ENCODE measurements at regions not wholly inside any gene's neighbourhood (a gene's known extent, or its start where the extent isn't known, plus 50 kb on each side); places are given as distances from the start of the nearest gene placed in this dataset.
A peak's percentile ranks its signal among the peaks of the same experiment; 100 is the strongest.

DNA sequence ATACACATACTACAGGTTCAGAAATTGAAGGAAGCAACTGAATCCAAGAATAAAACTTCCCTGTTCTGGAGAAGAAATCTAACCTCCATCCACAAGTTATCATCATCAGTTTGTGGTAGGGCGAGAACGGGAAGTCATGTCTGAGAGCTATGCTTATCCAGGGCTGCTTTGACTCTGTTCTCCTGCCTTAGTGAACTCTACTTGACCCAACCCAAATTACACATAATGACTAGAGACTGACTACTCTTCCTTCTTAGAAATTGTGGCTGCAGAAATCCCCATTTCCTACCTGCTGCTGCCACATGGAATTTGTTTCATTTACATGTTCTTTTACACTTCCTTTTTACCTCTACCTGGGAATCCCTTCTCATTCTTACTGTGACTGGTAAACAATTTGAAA is 1102.6 kb upstream of the PIK3C3 start:
- TF ChIP-seq, protein P1, sequence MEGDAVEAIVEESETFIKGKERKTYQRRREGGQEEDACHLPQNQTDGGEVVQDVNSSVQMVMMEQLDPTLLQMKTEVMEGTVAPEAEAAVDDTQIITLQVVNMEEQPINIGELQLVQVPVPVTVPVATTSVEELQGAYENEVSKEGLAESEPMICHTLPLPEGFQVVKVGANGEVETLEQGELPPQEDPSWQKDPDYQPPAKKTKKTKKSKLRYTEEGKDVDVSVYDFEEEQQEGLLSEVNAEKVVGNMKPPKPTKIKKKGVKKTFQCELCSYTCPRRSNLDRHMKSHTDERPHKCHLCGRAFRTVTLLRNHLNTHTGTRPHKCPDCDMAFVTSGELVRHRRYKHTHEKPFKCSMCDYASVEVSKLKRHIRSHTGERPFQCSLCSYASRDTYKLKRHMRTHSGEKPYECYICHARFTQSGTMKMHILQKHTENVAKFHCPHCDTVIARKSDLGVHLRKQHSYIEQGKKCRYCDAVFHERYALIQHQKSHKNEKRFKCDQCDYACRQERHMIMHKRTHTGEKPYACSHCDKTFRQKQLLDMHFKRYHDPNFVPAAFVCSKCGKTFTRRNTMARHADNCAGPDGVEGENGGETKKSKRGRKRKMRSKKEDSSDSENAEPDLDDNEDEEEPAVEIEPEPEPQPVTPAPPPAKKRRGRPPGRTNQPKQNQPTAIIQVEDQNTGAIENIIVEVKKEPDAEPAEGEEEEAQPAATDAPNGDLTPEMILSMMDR (IDR thresholded peaks at IDR 0.05; ENCODE audit: insufficient read depth, low read depth, low read length), result no peak
- DNase-seq (ENCODE audit: low read depth), result no peak
- no peak overlapping the region for H3K4me3 ChIP-seq (ENCODE audit: low read depth, low read length)

DNA sequence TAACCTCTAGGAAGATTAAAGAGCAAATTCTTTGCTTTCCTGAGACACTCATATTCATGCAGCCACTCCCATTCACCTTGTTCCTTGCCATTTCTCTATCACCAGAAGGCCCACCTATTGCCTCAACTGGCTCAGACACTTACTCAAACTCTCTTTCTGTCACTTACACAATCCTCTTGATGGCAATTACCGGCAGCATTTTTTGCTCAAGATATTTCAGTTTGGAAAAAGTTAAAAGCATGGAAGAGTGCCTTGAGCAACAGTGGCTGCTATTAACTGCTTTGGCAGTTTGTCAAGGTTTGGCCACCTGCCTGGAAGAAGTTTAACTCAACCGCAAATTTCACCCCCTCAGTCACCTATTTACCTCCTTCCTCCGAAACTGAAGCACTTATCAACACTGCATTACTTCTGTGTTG is 1104.0 kb upstream of the PIK3C3 start:
- DNase-seq (ENCODE audit: low read depth), result peak; percentile 25
- TF ChIP-seq, protein P1 (IDR thresholded peaks at IDR 0.05; ENCODE audit: insufficient read depth, low read depth, low read length), result no peak
- no peak overlapping the region for H3K4me3 ChIP-seq (ENCODE audit: low read depth, low read length)

DNA sequence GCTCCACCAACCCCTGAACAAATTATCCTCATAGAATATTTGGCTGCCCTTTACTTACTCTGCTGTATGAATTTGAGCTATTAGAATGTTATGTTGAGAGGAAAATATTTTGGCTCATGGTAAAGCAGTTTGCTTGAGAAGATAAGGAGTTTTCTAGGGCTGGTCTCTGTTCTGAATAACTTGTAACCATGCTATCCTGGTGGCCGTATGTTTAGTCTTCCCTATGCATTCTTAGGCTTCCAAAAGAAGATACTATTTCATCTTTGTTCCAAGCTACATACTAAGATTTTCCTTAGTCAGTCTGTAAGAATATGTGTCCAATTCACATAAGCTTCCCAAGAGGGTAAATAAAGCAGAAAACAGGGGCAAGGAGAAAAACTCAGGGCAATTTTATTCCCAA is 1105.1 kb upstream of the PIK3C3 start:
- TF ChIP-seq, protein P1 (IDR thresholded peaks at IDR 0.05; ENCODE audit: insufficient read depth, low read depth, low read length), result no peak
- no peak for DNase-seq (ENCODE audit: low read depth)
- no peak overlapping the region for H3K4me3 ChIP-seq (ENCODE audit: low read depth, low read length)

DNA sequence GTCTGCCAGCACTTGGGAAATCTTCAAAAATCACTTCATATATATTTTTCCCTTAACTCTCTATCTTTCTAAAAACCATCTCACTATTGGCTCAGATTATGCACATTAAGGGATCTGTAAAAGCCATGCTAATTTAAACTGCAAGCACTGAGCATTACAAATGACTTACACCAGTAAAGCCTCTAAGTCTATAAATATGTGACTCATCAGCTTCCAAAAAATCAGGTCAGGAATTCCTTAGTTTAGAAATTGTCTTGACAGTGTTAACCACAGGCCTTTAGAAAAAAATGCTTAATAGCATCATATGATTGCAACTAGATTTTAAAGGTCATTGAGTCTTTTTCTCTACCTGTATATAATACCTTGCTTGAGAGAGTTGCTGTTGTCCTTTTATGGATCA is 1113.6 kb upstream of the PIK3C3 start:
- no peak overlapping the region for H3K4me3 ChIP-seq (ENCODE audit: low read depth, low read length)
- TF ChIP-seq, protein P1 (IDR thresholded peaks at IDR 0.05; ENCODE audit: insufficient read depth, low read depth, low read length), result no peak
- peak; percentile 71 for DNase-seq (ENCODE audit: low read depth)

DNA sequence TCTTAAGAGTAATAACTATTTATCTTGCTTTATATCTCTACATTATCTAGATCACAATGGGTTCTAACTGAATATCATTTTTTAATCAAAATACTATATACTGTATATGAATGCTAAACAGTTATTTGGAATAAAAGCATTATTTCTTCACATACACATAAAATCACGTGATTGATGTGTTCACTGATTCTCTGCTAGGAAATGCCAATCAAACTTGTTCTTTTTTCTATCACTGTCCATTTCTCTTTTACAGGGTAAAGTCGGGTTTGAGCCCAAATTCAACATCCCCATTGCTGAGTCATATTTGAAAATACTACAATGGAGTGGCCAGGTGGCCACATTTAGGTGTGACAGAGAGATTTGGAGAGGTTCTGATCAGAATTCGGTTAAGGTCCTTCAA is 1114.0 kb upstream of the PIK3C3 start:
- TF ChIP-seq, protein P1 (IDR thresholded peaks at IDR 0.05; ENCODE audit: insufficient read depth, low read depth, low read length), result no peak
- no peak overlapping the region for H3K4me3 ChIP-seq (ENCODE audit: low read depth, low read length)
- no peak for DNase-seq (ENCODE audit: low read depth)

DNA sequence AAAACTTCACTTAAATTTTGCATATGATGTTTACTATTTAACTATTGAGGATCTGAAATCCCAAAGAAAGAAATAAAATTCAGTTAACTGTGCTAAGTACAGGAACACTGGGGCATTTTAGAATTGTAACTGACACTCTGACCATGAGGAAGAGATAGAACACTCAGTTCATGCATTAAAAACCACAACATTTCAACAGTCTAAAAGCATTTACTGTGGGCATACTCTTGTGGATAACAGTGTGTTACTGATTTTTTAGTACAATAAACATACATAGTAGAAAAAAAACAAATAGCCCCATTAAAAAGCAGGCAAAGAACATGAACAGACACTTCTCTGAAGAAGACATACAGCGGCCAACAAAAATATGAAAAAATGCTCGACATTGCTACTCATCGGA is 1122.7 kb upstream of the PIK3C3 start:
- TF ChIP-seq, protein P1 (IDR thresholded peaks at IDR 0.05; ENCODE audit: insufficient read depth, low read depth, low read length), result no peak
- DNase-seq (ENCODE audit: low read depth), result peak; percentile 9
- H3K4me3 ChIP-seq (ENCODE audit: low read depth, low read length), result no peak overlapping the region

DNA sequence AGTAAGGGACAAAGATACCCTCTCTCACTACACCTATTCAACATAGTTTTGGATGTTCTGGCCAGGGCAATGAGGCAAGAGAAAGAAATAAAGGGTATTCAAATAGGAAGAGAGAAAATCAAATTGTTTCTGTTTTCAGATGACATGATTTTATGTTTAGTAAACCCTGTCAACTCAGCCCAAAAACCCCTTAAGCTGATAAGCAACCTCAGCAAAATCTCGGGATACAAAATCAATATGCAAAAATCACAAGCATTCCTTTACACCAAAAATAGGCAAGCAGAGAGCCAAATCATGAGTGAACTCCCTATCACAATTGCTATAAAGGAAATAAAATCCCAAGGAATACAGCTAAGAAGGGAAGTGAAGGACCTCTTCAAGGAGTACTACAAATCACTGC is 1130.7 kb upstream of the PIK3C3 start:
- no peak overlapping the region for H3K4me3 ChIP-seq (ENCODE audit: low read depth, low read length)
- no peak for DNase-seq (ENCODE audit: low read depth)
- TF ChIP-seq, protein P1 (IDR thresholded peaks at IDR 0.05; ENCODE audit: insufficient read depth, low read depth, low read length), result no peak

Measured in fibroblast of villous mesenchyme (primary cell).